ENCODE measurements at regions not wholly inside any gene's neighbourhood (a gene's known extent, or its start where the extent isn't known, plus 50 kb on each side); places are given as distances from the start of the nearest gene placed in this dataset.

GRCh38 chr5:8953016-8953415 lies 592.9 kb downstream of the SEMA5A start:
- H3K4me3 ChIP-seq (ENCODE audit: low read depth, low read length, poor library complexity, severe bottlenecking), result no peak overlapping the region
- no peaks in the 10 kb centered on the region for H3K9me2 ChIP-seq (ENCODE audit: low read depth, low read length)
- H3F3A ChIP-seq (ENCODE audit: insufficient read depth, low read length), result no peaks in the 10 kb centered on the region
- H3K9me3 ChIP-seq (ENCODE audit: low read length), result no peaks in the 10 kb centered on the region
- no peaks in the 10 kb centered on the region for H3K4me1 ChIP-seq (ENCODE audit: insufficient read depth, low read length, severe bottlenecking)
- H3K4me2 ChIP-seq (ENCODE audit: low read length), result no peak overlapping the region
- H3K36me3 ChIP-seq (ENCODE audit: insufficient read depth, low read length), result no peaks in the 10 kb centered on the region
- no peaks in the 10 kb centered on the region for H3K79me2 ChIP-seq (ENCODE audit: insufficient read depth, low read length)
- H4K20me1 ChIP-seq (ENCODE audit: insufficient read depth, low read length), result no peaks in the 10 kb centered on the region
- no peak overlapping the region for H3K9ac ChIP-seq (ENCODE audit: low read length)
- no peak overlapping the region for H2AFZ ChIP-seq (ENCODE audit: low read length)
- no peak overlapping the region for H3K27ac ChIP-seq (ENCODE audit: low read depth, low read length, poor library complexity, severe bottlenecking)
- TF ChIP-seq CTCF (IDR thresholded peaks at IDR 0.05; ENCODE audit: low read length) (no peak), EZH2 (IDR thresholded peaks at IDR 0.05; ENCODE audit: borderline replicate concordance, low read length) (no peak)
- H3K27me3 ChIP-seq (ENCODE audit: insufficient read depth, low read length), result no peaks in the 10 kb centered on the region

- TF ChIP-seq EZH2 (IDR thresholded peaks at IDR 0.05; ENCODE audit: borderline replicate concordance, low read length) (no peak), CTCF (IDR thresholded peaks at IDR 0.05; ENCODE audit: low read length) (no peak)
- Histone ChIP-seq H3K4me3 (ENCODE audit: low read depth, low read length, poor library complexity, severe bottlenecking) (no peak overlapping the region), H3K36me3 (ENCODE audit: insufficient read depth, low read length) (no peaks in the 10 kb centered on the region), H3F3A (ENCODE audit: insufficient read depth, low read length) (no peaks in the 10 kb centered on the region), H3K27ac (ENCODE audit: low read depth, low read length, poor library complexity, severe bottlenecking) (no peak overlapping the region), H3K27me3 (ENCODE audit: insufficient read depth, low read length) (no peaks in the 10 kb centered on the region), H2AFZ (ENCODE audit: low read length) (no peak overlapping the region), H3K4me2 (ENCODE audit: low read length) (no peak overlapping the region), H3K9ac (ENCODE audit: low read length) (no peak overlapping the region), H3K9me3 (ENCODE audit: low read length) (no peaks in the 10 kb centered on the region), H3K79me2 (ENCODE audit: insufficient read depth, low read length) (no peaks in the 10 kb centered on the region), H4K20me1 (ENCODE audit: insufficient read depth, low read length) (no peaks in the 10 kb centered on the region), H3K9me2 (ENCODE audit: low read depth, low read length) (no peaks in the 10 kb centered on the region), H3K4me1 (ENCODE audit: insufficient read depth, low read length, severe bottlenecking) (no peaks in the 10 kb centered on the region)
Observed at GRCh38 chr5:8953911-8954438, 591.9 kb downstream of the SEMA5A start.

GRCh38 chr5:8954801-8955200 lies 591.1 kb downstream of the SEMA5A start:
- H3K79me2 ChIP-seq (ENCODE audit: insufficient read depth, low read length), result no peaks in the 10 kb centered on the region
- no peaks in the 10 kb centered on the region for H3K9me3 ChIP-seq (ENCODE audit: low read length)
- H3K9ac ChIP-seq (ENCODE audit: low read length), result no peak overlapping the region
- H4K20me1 ChIP-seq (ENCODE audit: insufficient read depth, low read length), result no peaks in the 10 kb centered on the region
- H3K4me2 ChIP-seq (ENCODE audit: low read length), result no peak overlapping the region
- H3K9me2 ChIP-seq (ENCODE audit: low read depth, low read length), result no peaks in the 10 kb centered on the region
- TF ChIP-seq CTCF (IDR thresholded peaks at IDR 0.05; ENCODE audit: low read length), result no peak
- no peak for TF ChIP-seq EZH2 (IDR thresholded peaks at IDR 0.05; ENCODE audit: borderline replicate concordance, low read length)
- no peak overlapping the region for H2AFZ ChIP-seq (ENCODE audit: low read length)
- H3K36me3 ChIP-seq (ENCODE audit: insufficient read depth, low read length), result no peaks in the 10 kb centered on the region
- H3K27ac ChIP-seq (ENCODE audit: low read depth, low read length, poor library complexity, severe bottlenecking), result no peak overlapping the region
- no peaks in the 10 kb centered on the region for H3K27me3 ChIP-seq (ENCODE audit: insufficient read depth, low read length)
- H3K4me3 ChIP-seq (ENCODE audit: low read depth, low read length, poor library complexity, severe bottlenecking), result no peak overlapping the region
- no peaks in the 10 kb centered on the region for H3K4me1 ChIP-seq (ENCODE audit: insufficient read depth, low read length, severe bottlenecking)
- no peaks in the 10 kb centered on the region for H3F3A ChIP-seq (ENCODE audit: insufficient read depth, low read length)

Data from OCI-LY1 (cell line).